ENCODE measurements at regions not wholly inside any gene's neighbourhood (a gene's known extent, or its start where the extent isn't known, plus 50 kb on each side); places are given as distances from the start of the nearest gene placed in this dataset.

DNA sequence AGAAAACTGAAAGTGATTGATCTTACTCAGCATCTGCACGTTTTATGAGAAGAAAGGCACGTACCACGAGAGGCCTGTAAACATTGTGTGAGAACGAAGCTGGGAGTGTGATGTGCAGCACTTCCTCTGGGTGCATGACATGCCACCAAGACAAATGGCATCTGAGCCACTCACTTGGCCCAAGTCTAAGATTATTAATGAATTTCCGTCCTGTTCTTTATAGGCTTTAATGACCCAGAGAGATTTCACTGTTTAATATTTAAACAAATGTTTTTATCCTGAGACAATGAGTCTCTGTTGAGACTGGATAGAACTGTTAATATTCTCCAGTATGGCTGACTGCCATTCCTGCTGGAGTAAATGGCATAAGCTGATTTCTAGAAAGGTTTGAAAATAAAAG is 172.6 kb upstream of the PHACTR1 start:
- Histone ChIP-seq H3K4me3 (ENCODE audit: insufficient read depth, low read length, poor library complexity, severe bottlenecking) (no peak overlapping the region), H2AFZ (ENCODE audit: low read depth, low read length, severe bottlenecking) (no peak overlapping the region), H3K36me3 (ENCODE audit: low read length) (no peaks in the 10 kb centered on the region), H3K27ac (ENCODE audit: low read depth, low read length) (no peak overlapping the region), H3K9me3 (ENCODE audit: insufficient read depth, low read length) (no peaks in the 10 kb centered on the region), H3K4me2 (ENCODE audit: low read depth, low read length, poor library complexity, severe bottlenecking) (no peak overlapping the region), H3F3A (ENCODE audit: insufficient read depth) (no peaks in the 10 kb centered on the region), H3K9me2 (replicated peaks; ENCODE audit: insufficient read depth, low read length) (no peaks in the 10 kb centered on the region; the same call in 1 of the 2 replicates), H3K27me3 (ENCODE audit: low read length) (no peaks in the 10 kb centered on the region), H3K79me2 (ENCODE audit: insufficient read depth, low read length) (no peaks in the 10 kb centered on the region), H3K9ac (ENCODE audit: low read length) (no peak overlapping the region), H4K20me1 (ENCODE audit: low read depth, low read length) (no peaks in the 10 kb centered on the region)
- TF ChIP-seq EZH2phosphoT487 (conservative IDR thresholded peaks at IDR 0.05; ENCODE audit: low read length), result no peak
- TF ChIP-seq, protein P1, sequence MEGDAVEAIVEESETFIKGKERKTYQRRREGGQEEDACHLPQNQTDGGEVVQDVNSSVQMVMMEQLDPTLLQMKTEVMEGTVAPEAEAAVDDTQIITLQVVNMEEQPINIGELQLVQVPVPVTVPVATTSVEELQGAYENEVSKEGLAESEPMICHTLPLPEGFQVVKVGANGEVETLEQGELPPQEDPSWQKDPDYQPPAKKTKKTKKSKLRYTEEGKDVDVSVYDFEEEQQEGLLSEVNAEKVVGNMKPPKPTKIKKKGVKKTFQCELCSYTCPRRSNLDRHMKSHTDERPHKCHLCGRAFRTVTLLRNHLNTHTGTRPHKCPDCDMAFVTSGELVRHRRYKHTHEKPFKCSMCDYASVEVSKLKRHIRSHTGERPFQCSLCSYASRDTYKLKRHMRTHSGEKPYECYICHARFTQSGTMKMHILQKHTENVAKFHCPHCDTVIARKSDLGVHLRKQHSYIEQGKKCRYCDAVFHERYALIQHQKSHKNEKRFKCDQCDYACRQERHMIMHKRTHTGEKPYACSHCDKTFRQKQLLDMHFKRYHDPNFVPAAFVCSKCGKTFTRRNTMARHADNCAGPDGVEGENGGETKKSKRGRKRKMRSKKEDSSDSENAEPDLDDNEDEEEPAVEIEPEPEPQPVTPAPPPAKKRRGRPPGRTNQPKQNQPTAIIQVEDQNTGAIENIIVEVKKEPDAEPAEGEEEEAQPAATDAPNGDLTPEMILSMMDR (IDR thresholded peaks at IDR 0.05; ENCODE audit: insufficient read depth, low read length, poor library complexity, severe bottlenecking), result no peak

DNA sequence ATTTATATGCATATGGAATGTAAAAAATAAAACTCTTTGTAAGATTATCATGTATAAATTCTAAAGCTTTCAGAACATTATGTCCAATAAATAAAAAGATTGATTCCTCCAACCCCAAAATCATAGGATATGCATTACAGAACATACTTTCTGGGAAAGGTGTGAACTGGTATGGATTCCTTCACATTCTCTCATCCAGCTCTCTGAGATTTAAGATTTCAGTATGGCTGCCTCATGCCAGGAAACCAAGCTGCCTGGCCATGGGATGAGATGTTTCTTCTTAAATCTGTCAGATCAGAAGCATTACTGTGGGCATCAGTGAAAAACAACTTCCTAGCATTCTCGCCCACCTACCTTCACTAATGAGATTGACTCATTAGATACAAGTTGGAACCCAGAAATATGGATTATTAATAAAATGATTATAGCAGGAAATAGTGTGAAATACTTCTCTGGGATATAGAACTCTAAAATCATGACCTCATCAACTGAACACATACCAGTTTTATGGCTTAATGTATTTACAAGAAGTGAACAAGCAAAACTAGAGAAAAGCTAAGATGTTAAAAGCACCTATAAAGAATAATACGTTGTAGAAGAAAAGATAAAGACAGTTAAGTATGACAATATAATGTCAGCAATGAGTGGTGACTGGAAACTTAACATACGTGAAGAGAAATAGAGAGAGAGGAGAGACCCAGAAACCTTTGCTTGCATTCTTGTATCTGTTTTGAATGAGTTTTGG is 171.6 kb upstream of the PHACTR1 start:
- no peak overlapping the region for H3K27ac ChIP-seq (ENCODE audit: low read depth, low read length)
- no peak overlapping the region for H3K4me3 ChIP-seq (ENCODE audit: insufficient read depth, low read length, poor library complexity, severe bottlenecking)
- no peaks in the 10 kb centered on the region for H4K20me1 ChIP-seq (ENCODE audit: low read depth, low read length)
- H3K27me3 ChIP-seq (ENCODE audit: low read length), result no peaks in the 10 kb centered on the region
- H3K9me2 ChIP-seq (replicated peaks; ENCODE audit: insufficient read depth, low read length), result no peaks in the 10 kb centered on the region; the same call in 1 of the 2 replicates
- H3K4me2 ChIP-seq (ENCODE audit: low read depth, low read length, poor library complexity, severe bottlenecking), result no peak overlapping the region
- H3K9me3 ChIP-seq (ENCODE audit: insufficient read depth, low read length), result no peaks in the 10 kb centered on the region
- no peak overlapping the region for H2AFZ ChIP-seq (ENCODE audit: low read depth, low read length, severe bottlenecking)
- no peaks in the 10 kb centered on the region for H3K79me2 ChIP-seq (ENCODE audit: insufficient read depth, low read length)
- no peak for TF ChIP-seq EZH2phosphoT487 (conservative IDR thresholded peaks at IDR 0.05; ENCODE audit: low read length)
- TF ChIP-seq, protein P1 (IDR thresholded peaks at IDR 0.05; ENCODE audit: insufficient read depth, low read length, poor library complexity, severe bottlenecking), result no peak
- H3F3A ChIP-seq (ENCODE audit: insufficient read depth), result no peaks in the 10 kb centered on the region
- no peaks in the 10 kb centered on the region for H3K36me3 ChIP-seq (ENCODE audit: low read length)
- H3K9ac ChIP-seq (ENCODE audit: low read length), result no peak overlapping the region

DNA sequence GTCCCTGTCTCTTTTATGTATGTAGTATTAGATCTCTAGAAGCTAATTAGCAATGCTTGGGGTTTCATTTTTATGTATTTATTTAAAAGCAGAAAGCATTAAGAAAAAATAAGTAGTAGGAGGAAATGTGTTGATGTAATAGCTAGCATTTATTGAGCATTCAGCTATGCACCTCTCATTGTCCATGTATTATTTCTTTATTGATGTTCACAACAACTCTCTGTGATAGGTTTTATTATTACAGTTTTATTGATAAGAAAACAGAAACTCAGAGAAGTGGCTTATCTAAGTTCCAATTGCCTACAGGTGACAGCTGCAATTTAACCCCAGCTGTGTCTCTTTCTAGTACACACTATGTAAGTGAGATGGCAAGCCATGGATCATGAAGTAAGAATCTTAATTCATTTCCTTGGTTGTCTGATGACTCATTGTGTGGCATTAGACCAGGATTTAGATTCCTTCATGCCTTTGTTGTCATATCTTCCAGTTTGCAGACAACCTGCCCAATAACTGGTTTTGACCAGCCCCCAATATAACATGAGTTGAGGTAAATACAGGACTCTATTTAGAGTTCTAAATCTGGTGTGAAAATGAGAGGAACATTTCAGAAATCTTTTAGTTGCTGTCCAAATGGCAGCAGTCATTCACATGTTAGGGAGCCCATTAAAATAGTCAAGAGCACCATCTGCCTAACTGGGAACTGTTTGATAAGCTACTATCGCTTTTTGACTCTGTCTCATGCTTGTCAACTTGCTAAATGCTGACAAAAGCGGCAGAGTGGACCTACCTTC is 170.8 kb upstream of the PHACTR1 start:
- no peak overlapping the region for H3K27ac ChIP-seq (ENCODE audit: low read depth, low read length)
- no peak overlapping the region for H3K4me2 ChIP-seq (ENCODE audit: low read depth, low read length, poor library complexity, severe bottlenecking)
- no peaks in the 10 kb centered on the region for H3K9me3 ChIP-seq (ENCODE audit: insufficient read depth, low read length)
- TF ChIP-seq EZH2phosphoT487 (conservative IDR thresholded peaks at IDR 0.05; ENCODE audit: low read length), result no peak
- TF ChIP-seq, protein P1 (IDR thresholded peaks at IDR 0.05; ENCODE audit: insufficient read depth, low read length, poor library complexity, severe bottlenecking), result no peak
- no peaks in the 10 kb centered on the region for H3K27me3 ChIP-seq (ENCODE audit: low read length)
- no peaks in the 10 kb centered on the region for H3F3A ChIP-seq (ENCODE audit: insufficient read depth)
- no peak overlapping the region for H2AFZ ChIP-seq (ENCODE audit: low read depth, low read length, severe bottlenecking)
- no peaks in the 10 kb centered on the region for H4K20me1 ChIP-seq (ENCODE audit: low read depth, low read length)
- no peaks in the 10 kb centered on the region; the same call in 1 of the 2 replicates for H3K9me2 ChIP-seq (replicated peaks; ENCODE audit: insufficient read depth, low read length)
- H3K79me2 ChIP-seq (ENCODE audit: insufficient read depth, low read length), result no peaks in the 10 kb centered on the region
- no peaks in the 10 kb centered on the region for H3K36me3 ChIP-seq (ENCODE audit: low read length)
- H3K4me3 ChIP-seq (ENCODE audit: insufficient read depth, low read length, poor library complexity, severe bottlenecking), result no peak overlapping the region
- no peak overlapping the region for H3K9ac ChIP-seq (ENCODE audit: low read length)
